ENCODE measurements at regions not wholly inside any gene's neighbourhood (a gene's known extent, or its start where the extent isn't known, plus 50 kb on each side); places are given as distances from the start of the nearest gene placed in this dataset.

DNA sequence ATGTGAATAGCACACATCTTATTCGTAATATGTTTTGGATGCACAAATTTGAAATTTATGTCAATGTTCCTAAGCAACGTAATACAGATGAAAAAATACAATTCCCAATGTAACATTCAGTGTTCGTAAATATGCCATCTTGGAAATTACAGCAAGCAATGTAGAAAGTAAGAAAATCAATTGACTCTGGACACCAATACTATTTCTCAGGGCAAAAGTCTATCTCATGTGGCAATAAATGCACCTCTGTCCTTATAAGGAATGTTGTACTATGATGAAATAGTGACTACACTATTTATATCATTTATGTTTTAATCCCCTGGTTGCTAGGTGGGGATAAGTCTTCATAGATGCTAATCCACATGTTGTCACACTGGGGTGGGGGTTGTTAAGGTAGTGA lies 251.2 kb downstream of the GXYLT1 start:
- TF ChIP-seq, protein P1, sequence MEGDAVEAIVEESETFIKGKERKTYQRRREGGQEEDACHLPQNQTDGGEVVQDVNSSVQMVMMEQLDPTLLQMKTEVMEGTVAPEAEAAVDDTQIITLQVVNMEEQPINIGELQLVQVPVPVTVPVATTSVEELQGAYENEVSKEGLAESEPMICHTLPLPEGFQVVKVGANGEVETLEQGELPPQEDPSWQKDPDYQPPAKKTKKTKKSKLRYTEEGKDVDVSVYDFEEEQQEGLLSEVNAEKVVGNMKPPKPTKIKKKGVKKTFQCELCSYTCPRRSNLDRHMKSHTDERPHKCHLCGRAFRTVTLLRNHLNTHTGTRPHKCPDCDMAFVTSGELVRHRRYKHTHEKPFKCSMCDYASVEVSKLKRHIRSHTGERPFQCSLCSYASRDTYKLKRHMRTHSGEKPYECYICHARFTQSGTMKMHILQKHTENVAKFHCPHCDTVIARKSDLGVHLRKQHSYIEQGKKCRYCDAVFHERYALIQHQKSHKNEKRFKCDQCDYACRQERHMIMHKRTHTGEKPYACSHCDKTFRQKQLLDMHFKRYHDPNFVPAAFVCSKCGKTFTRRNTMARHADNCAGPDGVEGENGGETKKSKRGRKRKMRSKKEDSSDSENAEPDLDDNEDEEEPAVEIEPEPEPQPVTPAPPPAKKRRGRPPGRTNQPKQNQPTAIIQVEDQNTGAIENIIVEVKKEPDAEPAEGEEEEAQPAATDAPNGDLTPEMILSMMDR (IDR thresholded peaks at IDR 0.05; ENCODE audit: control insufficient read depth, insufficient read depth, low read depth, low read length, missing control alignments): no peak
- no peak overlapping the region for H3K4me3 ChIP-seq (ENCODE audit: control insufficient read depth, low read depth, low read length)
- no peak for DNase-seq (ENCODE audit: low read depth)

DNA sequence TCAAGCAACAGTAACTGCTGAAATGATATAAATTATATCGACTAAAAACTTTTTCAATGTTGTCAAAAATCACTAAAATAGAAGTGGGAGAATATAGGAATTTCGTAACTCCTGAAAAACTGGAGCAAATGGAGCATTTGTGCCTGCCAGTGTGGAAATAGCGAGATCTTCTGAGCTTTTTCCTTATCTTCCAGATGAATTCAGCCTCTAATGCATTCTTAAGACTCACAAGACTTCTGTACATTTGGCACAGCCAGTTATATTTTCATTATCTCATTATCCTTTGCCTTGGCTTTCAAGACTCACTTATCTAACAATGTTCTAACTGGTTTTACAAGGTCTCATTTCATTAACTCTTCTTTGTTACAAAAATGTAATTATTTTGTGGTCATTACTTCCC lies 252.4 kb downstream of the GXYLT1 start:
- DNase-seq (ENCODE audit: low read depth): no peak
- no peak overlapping the region for H3K4me3 ChIP-seq (ENCODE audit: control insufficient read depth, low read depth, low read length)
- TF ChIP-seq, protein P1 (IDR thresholded peaks at IDR 0.05; ENCODE audit: control insufficient read depth, insufficient read depth, low read depth, low read length, missing control alignments): no peak

DNA sequence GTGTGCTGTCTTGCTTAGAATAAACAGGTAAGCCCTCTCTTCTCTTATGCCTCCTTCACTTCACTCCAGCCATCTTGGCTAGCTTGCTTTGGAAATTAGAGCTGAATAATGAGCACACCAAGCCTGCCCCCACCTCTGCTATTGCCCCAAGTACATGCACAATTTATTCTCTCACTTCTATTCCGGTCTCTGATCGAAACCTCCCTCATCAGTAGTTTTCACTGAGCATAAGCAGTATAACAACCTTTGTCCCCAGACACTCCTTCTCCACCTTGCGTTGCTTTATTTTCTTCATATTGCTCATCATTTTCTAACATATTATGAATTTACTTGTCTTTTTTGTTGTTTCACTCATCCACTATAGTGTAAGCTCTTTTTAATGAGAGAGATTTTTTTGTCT lies 253.4 kb downstream of the GXYLT1 start:
- DNase-seq (ENCODE audit: low read depth): no peak
- no peak overlapping the region for H3K4me3 ChIP-seq (ENCODE audit: control insufficient read depth, low read depth, low read length)
- TF ChIP-seq, protein P1 (IDR thresholded peaks at IDR 0.05; ENCODE audit: control insufficient read depth, insufficient read depth, low read depth, low read length, missing control alignments): no peak

DNA sequence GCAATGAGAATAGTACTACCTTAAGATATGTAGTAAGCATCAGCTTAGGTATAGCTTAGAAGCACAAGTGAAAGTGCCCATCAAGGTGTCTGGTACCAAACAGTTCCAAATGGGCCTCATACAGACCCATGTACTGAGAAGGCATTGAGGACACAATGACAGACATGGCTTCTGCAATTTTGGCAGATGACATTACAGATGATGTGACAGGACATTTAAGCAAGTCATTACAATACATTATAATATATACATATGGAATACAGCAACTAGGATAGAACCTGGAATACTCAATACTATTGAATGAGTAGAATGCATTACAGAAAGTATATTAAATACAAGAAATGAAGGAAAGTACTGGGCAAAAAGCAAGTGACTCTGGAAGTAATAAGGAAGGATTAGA lies 256.4 kb downstream of the GXYLT1 start:
- no peak overlapping the region for H3K4me3 ChIP-seq (ENCODE audit: control insufficient read depth, low read depth, low read length)
- TF ChIP-seq, protein P1 (IDR thresholded peaks at IDR 0.05; ENCODE audit: control insufficient read depth, insufficient read depth, low read depth, low read length, missing control alignments): no peak
- no peak for DNase-seq (ENCODE audit: low read depth)

DNA sequence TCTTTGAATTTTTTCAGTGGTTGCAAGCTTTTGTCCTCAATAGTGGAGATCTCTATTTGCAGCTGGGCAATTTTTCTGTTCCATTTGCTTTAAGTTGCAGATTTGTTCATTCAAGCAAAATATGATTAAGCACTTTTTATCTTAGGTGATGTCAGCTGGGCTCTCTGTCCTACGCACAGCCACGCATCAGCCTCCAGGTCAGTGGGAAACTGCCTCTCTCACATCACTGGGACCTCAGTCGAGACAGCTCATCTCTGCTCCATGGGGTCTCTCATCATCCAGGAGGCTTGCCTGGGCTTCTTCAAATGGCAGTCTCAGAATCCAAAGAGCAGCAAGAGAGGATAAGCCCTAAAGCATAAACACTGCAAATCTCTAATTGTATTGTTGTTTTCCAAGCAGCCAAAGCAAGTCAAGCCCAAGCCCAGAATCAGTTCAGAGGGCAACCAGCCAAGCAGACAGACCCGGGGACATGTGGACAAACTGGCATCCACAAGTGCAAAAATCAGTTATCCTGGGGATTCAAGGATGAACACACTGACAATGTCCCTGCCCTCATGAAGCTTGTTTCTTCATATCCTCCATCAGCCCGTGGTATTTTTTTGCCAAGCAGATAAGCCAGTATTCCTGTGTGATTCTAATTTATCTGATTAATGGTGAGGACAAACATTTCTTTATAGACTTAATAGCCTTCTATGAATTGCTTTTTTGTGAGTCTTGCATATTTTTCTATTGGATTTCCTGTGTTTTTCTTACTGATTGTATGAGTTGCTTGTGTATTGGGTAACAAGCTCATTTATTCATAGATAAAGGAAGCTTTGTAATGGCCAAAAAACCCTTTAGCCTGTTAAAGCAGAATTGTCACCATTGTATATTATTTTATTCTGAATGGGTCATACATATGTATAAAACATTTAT lies 262.5 kb downstream of the GXYLT1 start:
- no peak overlapping the region for H3K4me3 ChIP-seq (ENCODE audit: control insufficient read depth, low read depth, low read length)
- no peak for DNase-seq (ENCODE audit: low read depth)
- TF ChIP-seq, protein P1 (IDR thresholded peaks at IDR 0.05; ENCODE audit: control insufficient read depth, insufficient read depth, low read depth, low read length, missing control alignments): no peak

DNA sequence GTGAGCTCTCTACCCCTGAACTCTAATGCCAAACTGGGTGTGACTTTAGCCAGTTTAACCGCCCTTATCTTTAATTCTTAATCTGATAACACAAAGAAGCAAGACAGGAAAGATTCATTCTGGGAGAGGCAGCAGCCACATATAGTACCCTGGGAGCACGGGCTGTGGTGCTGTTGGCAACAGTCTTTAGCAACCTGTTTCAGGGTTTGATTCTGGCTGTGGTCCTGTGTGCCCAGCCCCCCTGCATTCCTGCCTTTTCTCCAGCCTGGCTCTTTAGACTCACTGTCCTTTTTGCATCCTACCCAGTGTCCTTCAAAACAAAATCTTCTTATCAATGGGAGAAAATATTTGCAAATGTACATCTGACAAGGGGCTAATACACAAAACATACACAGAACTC lies 275.2 kb downstream of the GXYLT1 start:
- H3K4me3 ChIP-seq (ENCODE audit: control insufficient read depth, low read depth, low read length): no peak overlapping the region
- DNase-seq (ENCODE audit: low read depth): no peak
- TF ChIP-seq, protein P1 (IDR thresholded peaks at IDR 0.05; ENCODE audit: control insufficient read depth, insufficient read depth, low read depth, low read length, missing control alignments): no peak
